Panc1 (cell line): ENCODE measurements at regions not wholly inside any gene's neighbourhood (a gene's known extent, or its start where the extent isn't known, plus 50 kb on each side); places are given as distances from the start of the nearest gene placed in this dataset.

ENCODE experiments used
- POLR2AphosphoS5 ChIP-seq: IDR thresholded peaks from 2 replicates; pipeline ENCODE4 v1.6.1; 2012; ENCODE audit warnings: mild to moderate bottlenecking, low read depth, low read length, moderate library complexity
- SIN3A ChIP-seq: IDR thresholded peaks from 2 replicates; pipeline ENCODE4 v1.6.1; 2012; ENCODE audit warnings: low read depth, mild to moderate bottlenecking, low read length, moderate library complexity, borderline replicate concordance; ENCODE audit not compliant: insufficient read depth
- TCF7L2 ChIP-seq: IDR thresholded peaks from 2 replicates; pipeline ENCODE4 v1.6.1; 2011; ENCODE audit warnings: mild to moderate bottlenecking, low read depth, low read length, inconsistent platforms
- TF ChIP-seq, protein P1 (sequence below): fragments of 450-650 bp; IDR thresholded peaks from 2 replicates; pipeline ENCODE4 v1.5.1; 2017; ENCODE audit warnings: mild to moderate bottlenecking
- TF ChIP-seq, protein P2 (sequence below), 2 experiments: IDR thresholded peaks; 2 replicates each; pipeline ENCODE4 v1.6.1; 2011 to 2012; ENCODE audit warnings: low read depth in 2 of 2, control low read depth in 1 of 2, low read length in 1 of 2, mild to moderate bottlenecking in 1 of 2, moderate library complexity in 1 of 2; ENCODE audit not compliant: insufficient read depth in 1 of 2

DNA sequence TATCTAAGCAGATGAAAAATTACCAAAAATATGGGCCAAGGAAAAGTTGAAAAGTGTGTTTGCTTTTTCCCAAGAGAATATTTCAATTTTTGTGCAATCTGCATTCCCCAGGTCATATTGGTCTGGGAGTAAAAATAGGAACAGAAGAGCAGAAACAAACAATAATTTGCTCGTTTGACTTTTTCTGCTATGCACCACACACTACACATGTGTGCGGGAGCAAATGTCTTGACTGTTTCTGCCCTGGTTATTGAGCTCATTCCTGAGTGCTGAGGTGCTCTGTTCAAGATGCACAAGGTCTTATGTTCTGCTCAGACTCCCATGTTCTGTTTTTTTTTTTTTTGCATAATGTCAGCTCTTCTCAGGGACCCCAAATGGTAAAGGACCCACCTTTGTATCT is 298.0 kb upstream of the MME start:
- TF ChIP-seq, protein P1, sequence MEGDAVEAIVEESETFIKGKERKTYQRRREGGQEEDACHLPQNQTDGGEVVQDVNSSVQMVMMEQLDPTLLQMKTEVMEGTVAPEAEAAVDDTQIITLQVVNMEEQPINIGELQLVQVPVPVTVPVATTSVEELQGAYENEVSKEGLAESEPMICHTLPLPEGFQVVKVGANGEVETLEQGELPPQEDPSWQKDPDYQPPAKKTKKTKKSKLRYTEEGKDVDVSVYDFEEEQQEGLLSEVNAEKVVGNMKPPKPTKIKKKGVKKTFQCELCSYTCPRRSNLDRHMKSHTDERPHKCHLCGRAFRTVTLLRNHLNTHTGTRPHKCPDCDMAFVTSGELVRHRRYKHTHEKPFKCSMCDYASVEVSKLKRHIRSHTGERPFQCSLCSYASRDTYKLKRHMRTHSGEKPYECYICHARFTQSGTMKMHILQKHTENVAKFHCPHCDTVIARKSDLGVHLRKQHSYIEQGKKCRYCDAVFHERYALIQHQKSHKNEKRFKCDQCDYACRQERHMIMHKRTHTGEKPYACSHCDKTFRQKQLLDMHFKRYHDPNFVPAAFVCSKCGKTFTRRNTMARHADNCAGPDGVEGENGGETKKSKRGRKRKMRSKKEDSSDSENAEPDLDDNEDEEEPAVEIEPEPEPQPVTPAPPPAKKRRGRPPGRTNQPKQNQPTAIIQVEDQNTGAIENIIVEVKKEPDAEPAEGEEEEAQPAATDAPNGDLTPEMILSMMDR = no peak
- TF ChIP-seq POLR2AphosphoS5 (no peak), TCF7L2 (no peak), SIN3A (no peak)
- TF ChIP-seq, protein P2, sequence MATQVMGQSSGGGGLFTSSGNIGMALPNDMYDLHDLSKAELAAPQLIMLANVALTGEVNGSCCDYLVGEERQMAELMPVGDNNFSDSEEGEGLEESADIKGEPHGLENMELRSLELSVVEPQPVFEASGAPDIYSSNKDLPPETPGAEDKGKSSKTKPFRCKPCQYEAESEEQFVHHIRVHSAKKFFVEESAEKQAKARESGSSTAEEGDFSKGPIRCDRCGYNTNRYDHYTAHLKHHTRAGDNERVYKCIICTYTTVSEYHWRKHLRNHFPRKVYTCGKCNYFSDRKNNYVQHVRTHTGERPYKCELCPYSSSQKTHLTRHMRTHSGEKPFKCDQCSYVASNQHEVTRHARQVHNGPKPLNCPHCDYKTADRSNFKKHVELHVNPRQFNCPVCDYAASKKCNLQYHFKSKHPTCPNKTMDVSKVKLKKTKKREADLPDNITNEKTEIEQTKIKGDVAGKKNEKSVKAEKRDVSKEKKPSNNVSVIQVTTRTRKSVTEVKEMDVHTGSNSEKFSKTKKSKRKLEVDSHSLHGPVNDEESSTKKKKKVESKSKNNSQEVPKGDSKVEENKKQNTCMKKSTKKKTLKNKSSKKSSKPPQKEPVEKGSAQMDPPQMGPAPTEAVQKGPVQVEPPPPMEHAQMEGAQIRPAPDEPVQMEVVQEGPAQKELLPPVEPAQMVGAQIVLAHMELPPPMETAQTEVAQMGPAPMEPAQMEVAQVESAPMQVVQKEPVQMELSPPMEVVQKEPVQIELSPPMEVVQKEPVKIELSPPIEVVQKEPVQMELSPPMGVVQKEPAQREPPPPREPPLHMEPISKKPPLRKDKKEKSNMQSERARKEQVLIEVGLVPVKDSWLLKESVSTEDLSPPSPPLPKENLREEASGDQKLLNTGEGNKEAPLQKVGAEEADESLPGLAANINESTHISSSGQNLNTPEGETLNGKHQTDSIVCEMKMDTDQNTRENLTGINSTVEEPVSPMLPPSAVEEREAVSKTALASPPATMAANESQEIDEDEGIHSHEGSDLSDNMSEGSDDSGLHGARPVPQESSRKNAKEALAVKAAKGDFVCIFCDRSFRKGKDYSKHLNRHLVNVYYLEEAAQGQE (IDR thresholded peaks at IDR 0.05; ENCODE audit: insufficient read depth in 1 of 2, low read depth in 2 of 2, low read length in 1 of 2) = no peak
